ENCODE measurements at regions not wholly inside any gene's neighbourhood (a gene's known extent, or its start where the extent isn't known, plus 50 kb on each side); places are given as distances from the start of the nearest gene placed in this dataset.

DNA sequence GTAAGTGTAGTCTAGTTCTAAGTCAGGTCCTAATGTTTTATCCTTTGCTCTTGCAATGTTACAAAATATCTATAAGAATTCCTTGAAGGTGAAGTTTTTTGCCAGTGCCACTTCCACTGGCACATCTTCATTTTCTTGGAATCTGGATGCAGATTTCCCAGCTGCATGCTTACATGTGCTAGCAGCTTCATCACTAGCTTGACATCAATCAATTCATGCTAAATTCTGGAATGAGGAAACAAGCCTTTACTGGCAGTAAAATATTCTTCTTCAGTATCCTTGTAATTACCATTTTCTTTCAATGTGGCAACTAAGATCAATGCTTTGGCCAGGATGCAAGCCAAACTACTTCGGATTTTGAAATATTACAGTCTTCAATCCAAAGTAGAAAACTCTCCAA lies 200.6 kb upstream of the SIX2 start:
- H3K27me3 ChIP-seq (replicated peaks; ENCODE audit: insufficient read depth, low read depth, low read length, poor library complexity) = no peaks in the 10 kb centered on the region
- H3K36me3 ChIP-seq (ENCODE audit: insufficient read depth, low read length, poor library complexity, severe bottlenecking) = no peaks in the 10 kb centered on the region
- intact Hi-C loops (cut with micrococcal nuclease; ENCODE audit: unreplicated experiment) = no loop called here
- ChIA-PET POLR2A (ENCODE audit: low non-redundant PET) (interaction anchor here (0.6 kb wide), 1 partner anchor 104 kb away, joined by 3 read pairs; no protein-coding TSS in a partner anchor), CTCF (no interaction called here)
- TF ChIP-seq, protein P1, sequence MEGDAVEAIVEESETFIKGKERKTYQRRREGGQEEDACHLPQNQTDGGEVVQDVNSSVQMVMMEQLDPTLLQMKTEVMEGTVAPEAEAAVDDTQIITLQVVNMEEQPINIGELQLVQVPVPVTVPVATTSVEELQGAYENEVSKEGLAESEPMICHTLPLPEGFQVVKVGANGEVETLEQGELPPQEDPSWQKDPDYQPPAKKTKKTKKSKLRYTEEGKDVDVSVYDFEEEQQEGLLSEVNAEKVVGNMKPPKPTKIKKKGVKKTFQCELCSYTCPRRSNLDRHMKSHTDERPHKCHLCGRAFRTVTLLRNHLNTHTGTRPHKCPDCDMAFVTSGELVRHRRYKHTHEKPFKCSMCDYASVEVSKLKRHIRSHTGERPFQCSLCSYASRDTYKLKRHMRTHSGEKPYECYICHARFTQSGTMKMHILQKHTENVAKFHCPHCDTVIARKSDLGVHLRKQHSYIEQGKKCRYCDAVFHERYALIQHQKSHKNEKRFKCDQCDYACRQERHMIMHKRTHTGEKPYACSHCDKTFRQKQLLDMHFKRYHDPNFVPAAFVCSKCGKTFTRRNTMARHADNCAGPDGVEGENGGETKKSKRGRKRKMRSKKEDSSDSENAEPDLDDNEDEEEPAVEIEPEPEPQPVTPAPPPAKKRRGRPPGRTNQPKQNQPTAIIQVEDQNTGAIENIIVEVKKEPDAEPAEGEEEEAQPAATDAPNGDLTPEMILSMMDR (conservative IDR thresholded peaks at IDR 0.05; ENCODE audit: low read depth, low read length) = no peak
- TF ChIP-seq EZH2 (IDR thresholded peaks at IDR 0.05; ENCODE audit: borderline replicate concordance, low read depth, low read length, poor library complexity, severe bottlenecking) = no peak
- DNase-seq (ENCODE audit: low spot score) = no peak
- H3K4me3 ChIP-seq (ENCODE audit: low read depth, low read length, poor library complexity, severe bottlenecking) = no peak overlapping the region
- H3K27ac ChIP-seq (ENCODE audit: low read depth, low read length, poor library complexity, severe bottlenecking) = no peak overlapping the region
- H3K4me1 ChIP-seq (ENCODE audit: insufficient read depth, low read length, poor library complexity, severe bottlenecking) = no peaks in the 10 kb centered on the region
- BruUV-seq (replicated peaks) = no TSS peak
- no peaks in the 10 kb centered on the region for H3K9me3 ChIP-seq (ENCODE audit: low read depth, low read length, poor library complexity, severe bottlenecking)

DNA sequence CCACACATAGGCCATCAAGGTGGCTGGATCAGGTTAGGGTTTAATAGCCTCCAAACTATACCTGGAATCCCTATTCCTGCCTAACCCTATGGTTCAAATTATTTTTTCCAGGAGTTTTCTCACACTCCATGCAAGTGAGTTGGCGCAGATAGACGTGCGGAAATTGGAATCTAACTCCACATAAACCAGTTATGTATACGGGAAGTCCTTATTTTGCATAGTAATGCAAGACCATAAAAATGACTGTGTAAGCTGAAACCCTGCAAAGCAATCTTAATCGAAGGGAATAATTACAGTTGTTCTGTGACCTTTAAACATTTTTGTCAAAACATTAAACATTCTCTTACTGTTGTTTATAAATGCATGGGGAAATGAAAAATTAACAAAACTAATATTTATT lies 200.1 kb upstream of the SIX2 start:
- BruUV-seq (replicated peaks) = no TSS peak

DNA sequence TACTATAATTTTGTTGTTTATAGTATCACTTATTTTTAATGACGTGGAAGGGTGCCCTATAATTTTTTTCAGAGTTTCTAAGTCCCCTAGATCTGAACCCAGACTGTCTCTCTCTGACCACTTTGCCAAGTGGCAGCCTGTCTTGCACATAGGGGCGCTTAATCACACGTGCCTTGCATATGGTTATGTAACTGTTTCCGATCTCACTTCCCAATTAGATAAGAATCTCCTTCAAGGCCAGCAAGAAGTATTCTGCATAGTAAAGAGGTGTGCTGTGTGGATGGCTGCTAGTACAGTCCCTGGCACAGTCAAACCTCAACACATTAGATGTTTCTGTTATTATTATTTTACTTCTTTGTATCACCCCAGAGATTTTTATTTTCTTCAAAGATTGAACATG lies 197.8 kb upstream of the SIX2 start:
- intact Hi-C loops (cut with micrococcal nuclease; ENCODE audit: unreplicated experiment) = no loop called here
- BruUV-seq (replicated peaks) = no TSS peak

More for the DNA sequence above, 200.1 kb upstream of the SIX2 start:
- Histone ChIP-seq H3K36me3 (ENCODE audit: insufficient read depth, low read length, poor library complexity, severe bottlenecking) (no peaks in the 10 kb centered on the region), H3K4me3 (ENCODE audit: low read depth, low read length, poor library complexity, severe bottlenecking) (no peak overlapping the region), H3K27ac (ENCODE audit: low read depth, low read length, poor library complexity, severe bottlenecking) (no peak overlapping the region), H3K4me1 (ENCODE audit: insufficient read depth, low read length, poor library complexity, severe bottlenecking) (no peaks in the 10 kb centered on the region), H3K27me3 (replicated peaks; ENCODE audit: insufficient read depth, low read depth, low read length, poor library complexity) (no peaks in the 10 kb centered on the region), H3K9me3 (ENCODE audit: low read depth, low read length, poor library complexity, severe bottlenecking) (no peaks in the 10 kb centered on the region)
- intact Hi-C loops (cut with micrococcal nuclease; ENCODE audit: unreplicated experiment) = no loop called here
- no peak for TF ChIP-seq EZH2 (IDR thresholded peaks at IDR 0.05; ENCODE audit: borderline replicate concordance, low read depth, low read length, poor library complexity, severe bottlenecking)
- TF ChIP-seq, protein P1 (conservative IDR thresholded peaks at IDR 0.05; ENCODE audit: low read depth, low read length) = no peak
- CTCF ChIA-PET = no interaction called here
- DNase-seq (ENCODE audit: low spot score) = no peak
- POLR2A ChIA-PET (ENCODE audit: low non-redundant PET) = no interaction called here

More for the DNA sequence above, 197.8 kb upstream of the SIX2 start:
- Histone ChIP-seq H3K27me3 (replicated peaks; ENCODE audit: insufficient read depth, low read depth, low read length, poor library complexity) (peaks cover 13% of the 10 kb centered on the region), H3K36me3 (ENCODE audit: insufficient read depth, low read length, poor library complexity, severe bottlenecking) (no peaks in the 10 kb centered on the region), H3K9me3 (ENCODE audit: low read depth, low read length, poor library complexity, severe bottlenecking) (no peaks in the 10 kb centered on the region), H3K27ac (ENCODE audit: low read depth, low read length, poor library complexity, severe bottlenecking) (no peak overlapping the region), H3K4me3 (ENCODE audit: low read depth, low read length, poor library complexity, severe bottlenecking) (no peak overlapping the region), H3K4me1 (ENCODE audit: insufficient read depth, low read length, poor library complexity, severe bottlenecking) (no peaks in the 10 kb centered on the region)
- ChIA-PET POLR2A (ENCODE audit: low non-redundant PET) (no interaction called here), CTCF (no interaction called here)
- TF ChIP-seq, protein P1 (conservative IDR thresholded peaks at IDR 0.05; ENCODE audit: low read depth, low read length) = no peak
- no peak for TF ChIP-seq EZH2 (IDR thresholded peaks at IDR 0.05; ENCODE audit: borderline replicate concordance, low read depth, low read length, poor library complexity, severe bottlenecking)
- DNase-seq (ENCODE audit: low spot score) = no peak

Measured in A673 (cell line).